Tibial nerve (tissue), 4 donors: ENCODE measurements at regions not wholly inside any gene's neighbourhood (a gene's known extent, or its start where the extent isn't known, plus 50 kb on each side); places are given as distances from the start of the nearest gene placed in this dataset.

ENCODE experiments used
- DNase-seq, 2 donors: peaks; one replicate each; pipeline ENCODE4 v3.0.0-alpha.2; 2019; ENCODE audit warnings: low spot score in 2 of 2
- H3K27ac ChIP-seq, 4 donors: fragments of 200-600 bp; sonication (generic) in 3 of 4; one replicate each; pipeline ENCODE4 v1.5.1; 2017 to 2019; ENCODE audit warnings: mild to moderate bottlenecking in 1 of 4
- H3K27me3 ChIP-seq, 2 donors: fragments of 200-600 bp; sonication (generic) in 1 of 2; one replicate each; pipeline versions ENCODE4 v1.5.1 to v1.6.0; 2017 to 2019
- H3K36me3 ChIP-seq, 3 donors: fragments of 200-600 bp; sonication (generic); one replicate each; pipeline ENCODE4 v1.5.1; 2018 to 2019
- H3K4me1 ChIP-seq, 4 donors: fragments of 200-600 bp; sonication (generic) in 3 of 4; one replicate each; pipeline ENCODE4 v1.5.1; 2017 to 2019
- H3K4me3 ChIP-seq, 4 donors: fragments of 200-600 bp; sonication (generic) in 3 of 4; one replicate each; pipeline ENCODE4 v1.5.1; 2017 to 2019; ENCODE audit warnings: mild to moderate bottlenecking in 1 of 4, moderate library complexity in 1 of 4
- H3K9me3 ChIP-seq, 4 donors: fragments of 200-600 bp; sonication (generic) in 3 of 4; one replicate each; pipeline ENCODE4 v1.5.1; 2017 to 2019
- EP300 ChIP-seq, 2 donors: sonication (generic); formaldehyde crosslinking; IDR thresholded peaks; one replicate each; pipeline ENCODE4 v1.6.1; 2017; ENCODE audit warnings: antibody characterized with exemption in 2 of 2, mild to moderate bottlenecking in 1 of 2
- POLR2A ChIP-seq, 2 donors: fragments of 450-650 bp; IDR thresholded peaks; one replicate each; pipeline ENCODE4 v1.6.1; 2017; ENCODE audit warnings: antibody characterized with exemption in 2 of 2, mild to moderate bottlenecking in 2 of 2, moderate library complexity in 2 of 2
- WGBS, 2 donors: methylation state at CpG; one replicate each; pipeline ENCODE4 v1.1.5; 2018; 5-methylcytosine and 5-hydroxymethylcytosine counted together
- TF ChIP-seq, protein P1 (sequence below), 5 experiments: fragments of 200-600 bp in 3 of 5; fragments of 450-650 bp in 2 of 5; sonication (generic) in 3 of 5; IDR thresholded peaks; one replicate each; pipeline ENCODE4 v1.5.1; 2016 to 2019; ENCODE audit warnings: antibody characterized with exemption in 5 of 5, mild to moderate bottlenecking in 3 of 5, moderate library complexity in 2 of 5

DNA sequence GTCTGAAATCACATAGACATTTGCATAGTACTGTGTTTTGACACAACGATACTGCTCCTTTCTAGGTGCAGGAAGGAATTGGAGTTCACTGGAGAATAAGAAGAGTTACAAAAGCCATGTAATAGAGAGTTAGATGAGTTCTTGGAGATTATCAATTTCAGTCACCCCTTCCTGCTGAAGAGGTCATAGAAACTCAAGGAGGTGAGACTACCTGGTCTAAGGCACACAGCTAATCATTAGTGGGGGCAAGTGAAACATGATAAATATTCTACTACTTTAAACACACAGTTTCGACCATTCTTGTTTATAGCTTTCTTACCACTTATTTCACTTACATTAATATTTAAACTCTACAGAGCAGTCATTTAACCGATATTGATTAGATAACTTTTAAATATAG is 286.9 kb upstream of the NXPH2 start:
- Histone ChIP-seq H3K9me3 (no peaks in the 10 kb centered on the region), H3K27ac (no peak overlapping the region), H3K4me3 (no peak overlapping the region), H3K4me1 (no peaks in the 10 kb centered on the region), H3K27me3 (no peaks in the 10 kb centered on the region), H3K36me3 (no peaks in the 10 kb centered on the region)
- DNase-seq, result no peak
- no peak for TF ChIP-seq EP300 (IDR thresholded peaks at IDR 0.05)
- no peak for TF ChIP-seq POLR2A (IDR thresholded peaks at IDR 0.05)
- TF ChIP-seq, protein P1, sequence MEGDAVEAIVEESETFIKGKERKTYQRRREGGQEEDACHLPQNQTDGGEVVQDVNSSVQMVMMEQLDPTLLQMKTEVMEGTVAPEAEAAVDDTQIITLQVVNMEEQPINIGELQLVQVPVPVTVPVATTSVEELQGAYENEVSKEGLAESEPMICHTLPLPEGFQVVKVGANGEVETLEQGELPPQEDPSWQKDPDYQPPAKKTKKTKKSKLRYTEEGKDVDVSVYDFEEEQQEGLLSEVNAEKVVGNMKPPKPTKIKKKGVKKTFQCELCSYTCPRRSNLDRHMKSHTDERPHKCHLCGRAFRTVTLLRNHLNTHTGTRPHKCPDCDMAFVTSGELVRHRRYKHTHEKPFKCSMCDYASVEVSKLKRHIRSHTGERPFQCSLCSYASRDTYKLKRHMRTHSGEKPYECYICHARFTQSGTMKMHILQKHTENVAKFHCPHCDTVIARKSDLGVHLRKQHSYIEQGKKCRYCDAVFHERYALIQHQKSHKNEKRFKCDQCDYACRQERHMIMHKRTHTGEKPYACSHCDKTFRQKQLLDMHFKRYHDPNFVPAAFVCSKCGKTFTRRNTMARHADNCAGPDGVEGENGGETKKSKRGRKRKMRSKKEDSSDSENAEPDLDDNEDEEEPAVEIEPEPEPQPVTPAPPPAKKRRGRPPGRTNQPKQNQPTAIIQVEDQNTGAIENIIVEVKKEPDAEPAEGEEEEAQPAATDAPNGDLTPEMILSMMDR (IDR thresholded peaks at IDR 0.05), result no peak
- WGBS, 2 donors, result 84 to 87% methylated on average over 3 of the region's 3 CpGs

DNA sequence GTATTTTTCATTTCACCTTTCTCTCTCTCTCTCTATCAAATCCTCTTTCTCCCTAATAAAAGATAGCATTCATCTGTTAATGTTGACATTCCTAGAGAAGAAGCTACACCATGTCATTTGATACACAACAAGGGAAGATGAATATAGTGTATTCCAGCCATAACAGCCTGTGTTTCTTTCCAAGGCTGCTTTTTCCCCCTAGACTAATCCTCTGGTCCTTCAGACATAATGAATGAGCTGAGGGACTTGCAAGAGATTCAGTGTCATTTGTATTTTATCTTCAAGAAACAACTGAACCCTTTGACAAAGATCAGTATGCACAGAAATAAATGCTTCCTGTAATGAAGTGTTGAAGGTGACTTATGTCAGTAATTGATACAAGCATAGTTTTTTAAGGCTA is 284.0 kb upstream of the NXPH2 start:
- no peaks in the 10 kb centered on the region for H3K27me3 ChIP-seq
- no peak overlapping the region for H3K4me3 ChIP-seq
- no peak overlapping the region for H3K27ac ChIP-seq
- TF ChIP-seq, protein P1 (IDR thresholded peaks at IDR 0.05), result no peak
- no peak for TF ChIP-seq EP300 (IDR thresholded peaks at IDR 0.05)
- no peak for TF ChIP-seq POLR2A (IDR thresholded peaks at IDR 0.05)
- no peaks in the 10 kb centered on the region for H3K9me3 ChIP-seq
- H3K4me1 ChIP-seq, result no peaks in the 10 kb centered on the region
- DNase-seq, result no peak
- no peaks in the 10 kb centered on the region for H3K36me3 ChIP-seq

DNA sequence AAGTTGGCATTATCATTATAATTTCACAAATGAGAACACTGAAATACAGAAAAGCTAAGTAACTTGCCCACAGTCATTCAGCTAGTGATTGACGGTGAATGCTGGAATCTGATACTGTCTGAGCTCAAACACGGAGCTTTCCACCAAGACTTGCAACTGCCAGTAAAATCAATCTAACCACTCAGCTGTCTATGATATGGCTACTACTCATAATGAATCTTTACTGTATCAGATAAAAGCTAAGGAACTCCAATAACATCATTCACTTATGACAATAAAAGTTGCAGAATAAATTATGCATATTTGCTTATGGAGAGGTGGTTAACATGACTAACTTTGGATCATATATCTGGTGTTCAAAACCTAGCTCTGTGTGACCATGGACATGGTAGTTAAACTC is 279.4 kb upstream of the NXPH2 start:
- H3K4me3 ChIP-seq, result no peak overlapping the region
- DNase-seq, result no peak
- H3K9me3 ChIP-seq, result no peaks in the 10 kb centered on the region
- no peaks in the 10 kb centered on the region for H3K27me3 ChIP-seq
- 77 to 79% methylated on average over 2 of the region's 2 CpGs for WGBS, 2 donors
- H3K4me1 ChIP-seq, result no peaks in the 10 kb centered on the region
- H3K27ac ChIP-seq, result no peak overlapping the region
- H3K36me3 ChIP-seq, result no peaks in the 10 kb centered on the region
- no peak for TF ChIP-seq POLR2A (IDR thresholded peaks at IDR 0.05)
- no peak for TF ChIP-seq EP300 (IDR thresholded peaks at IDR 0.05)
- TF ChIP-seq, protein P1 (IDR thresholded peaks at IDR 0.05), result no peak

DNA sequence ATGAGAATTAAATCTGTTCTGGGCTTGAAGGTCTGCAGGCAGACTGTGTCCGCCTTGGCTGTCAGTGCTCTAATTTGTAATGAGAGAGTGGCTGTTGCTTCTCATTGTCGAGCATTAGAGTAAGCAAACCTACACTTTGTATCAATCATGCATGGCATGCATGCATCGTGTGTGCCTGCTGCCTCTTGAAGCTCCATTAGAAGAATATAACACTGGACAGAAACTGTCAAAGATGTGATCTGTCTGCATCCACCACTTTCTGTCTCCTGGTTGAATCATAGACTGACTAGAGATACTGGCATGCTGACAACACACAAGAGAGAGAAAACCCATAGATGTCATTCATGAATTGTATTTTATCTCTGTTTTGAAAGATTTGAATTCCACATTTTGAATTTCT is 275.0 kb upstream of the NXPH2 start:
- Histone ChIP-seq H3K4me1 (no peaks in the 10 kb centered on the region), H3K27ac (no peak overlapping the region), H3K4me3 (no peak overlapping the region), H3K36me3 (no peaks in the 10 kb centered on the region), H3K27me3 (no peaks in the 10 kb centered on the region), H3K9me3 (no peaks in the 10 kb centered on the region)
- WGBS, 2 donors, result 72 to 79% methylated on average over 3 of the region's 3 CpGs
- TF ChIP-seq, protein P1 (IDR thresholded peaks at IDR 0.05), result no peak
- TF ChIP-seq POLR2A (IDR thresholded peaks at IDR 0.05), result no peak
- no peak for TF ChIP-seq EP300 (IDR thresholded peaks at IDR 0.05)
- no peak for DNase-seq

DNA sequence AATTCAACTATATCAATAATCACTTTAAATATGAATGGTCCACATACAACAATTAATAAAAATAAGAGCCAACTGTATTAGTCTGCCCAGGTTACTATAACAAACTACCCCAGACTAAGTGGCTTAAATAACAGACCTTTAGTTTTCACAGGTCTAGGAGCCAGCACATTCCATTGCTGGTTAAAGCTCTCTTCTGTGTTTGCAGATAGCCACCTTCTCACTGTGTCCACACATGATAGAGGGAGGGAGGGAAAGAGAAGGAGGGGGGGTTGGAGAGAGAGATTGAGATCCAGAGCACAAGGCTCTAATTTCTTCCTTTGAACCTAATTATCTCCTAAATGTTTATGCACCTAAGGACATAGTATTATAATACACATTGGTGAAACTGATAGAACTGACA is 267.8 kb upstream of the NXPH2 start:
- Histone ChIP-seq H3K27me3 (no peaks in the 10 kb centered on the region), H3K4me1 (no peaks in the 10 kb centered on the region), H3K27ac (no peak overlapping the region), H3K36me3 (no peaks in the 10 kb centered on the region), H3K4me3 (no peak overlapping the region), H3K9me3 (no peaks in the 10 kb centered on the region)
- no peak for TF ChIP-seq EP300 (IDR thresholded peaks at IDR 0.05)
- no peak for TF ChIP-seq POLR2A (IDR thresholded peaks at IDR 0.05)
- TF ChIP-seq, protein P1 (IDR thresholded peaks at IDR 0.05), result no peak
- DNase-seq, result no peak
